Activated CD4-positive, alpha-beta T cell treated with anti-CD3 and anti-CD28 coated beads for 24 hours (primary cell): ENCODE measurements at regions not wholly inside any gene's neighbourhood (a gene's known extent, or its start where the extent isn't known, plus 50 kb on each side); places are given as distances from the start of the nearest gene placed in this dataset.

Source experiments
- DNase-seq, 2 donors: peaks; one replicate each; pipeline ENCODE4 v3.0.0-alpha.2; 2020; ENCODE audit warnings: low read depth in 2 of 2

DNA sequence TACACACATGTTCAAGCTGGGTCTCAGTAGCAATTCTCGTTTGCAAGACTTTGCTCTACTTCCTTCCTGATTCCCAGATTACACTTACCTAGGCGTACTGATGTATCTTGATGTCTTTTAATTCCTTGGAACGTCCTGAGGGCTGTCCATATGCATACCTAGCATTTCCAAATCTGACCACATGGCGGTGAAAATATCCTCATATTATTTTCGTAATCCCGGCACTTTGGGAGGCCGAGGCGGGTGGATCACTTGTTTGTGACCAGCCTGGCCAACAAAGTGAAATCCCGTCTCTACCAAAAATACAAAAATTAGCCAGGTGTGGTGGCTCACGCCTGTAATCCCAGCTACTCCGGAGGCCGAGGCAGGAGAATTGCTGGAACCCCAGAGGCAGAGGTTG, 1786.3 kb upstream of the TENM3 start:
- no peak for DNase-seq

DNA sequence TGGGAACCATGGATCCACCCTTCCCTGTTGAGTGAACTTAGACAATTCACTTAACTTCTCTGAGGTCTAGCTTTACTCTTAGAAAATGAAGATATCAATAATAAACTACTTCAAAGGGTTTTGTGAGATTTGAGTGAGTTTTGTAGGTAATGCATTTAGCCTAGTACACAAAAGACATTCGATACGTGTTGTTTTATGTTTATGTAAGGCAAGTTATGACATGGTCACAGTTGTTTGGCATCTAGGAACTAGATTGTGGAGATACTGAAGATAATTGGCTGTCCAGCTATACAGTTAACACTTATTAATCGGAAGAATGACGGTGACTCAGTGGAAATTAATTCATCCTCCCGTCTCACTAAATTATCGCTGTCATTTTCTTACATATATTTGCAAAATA, 1781.1 kb upstream of the TENM3 start:
- DNase-seq = no peak

DNA sequence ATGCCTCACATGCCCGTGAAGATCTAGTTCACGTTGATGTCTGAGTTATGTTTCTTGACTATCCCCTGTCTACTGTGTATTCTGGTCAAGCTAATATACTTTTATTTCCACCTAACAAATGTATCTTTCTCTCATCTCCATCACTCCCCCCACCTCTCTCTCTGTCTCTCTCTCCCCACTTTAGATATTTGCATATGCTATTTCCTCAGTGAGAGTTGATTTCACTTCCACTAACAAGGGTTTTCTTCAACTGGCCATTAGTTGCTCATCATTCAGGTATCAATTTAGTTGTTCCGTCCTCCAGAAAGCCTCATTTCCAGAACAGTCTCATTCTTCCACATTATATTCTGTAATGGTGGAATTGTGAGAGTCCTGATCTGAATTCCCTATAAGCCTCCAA, 1777.8 kb upstream of the TENM3 start:
- DNase-seq = no peak

DNA sequence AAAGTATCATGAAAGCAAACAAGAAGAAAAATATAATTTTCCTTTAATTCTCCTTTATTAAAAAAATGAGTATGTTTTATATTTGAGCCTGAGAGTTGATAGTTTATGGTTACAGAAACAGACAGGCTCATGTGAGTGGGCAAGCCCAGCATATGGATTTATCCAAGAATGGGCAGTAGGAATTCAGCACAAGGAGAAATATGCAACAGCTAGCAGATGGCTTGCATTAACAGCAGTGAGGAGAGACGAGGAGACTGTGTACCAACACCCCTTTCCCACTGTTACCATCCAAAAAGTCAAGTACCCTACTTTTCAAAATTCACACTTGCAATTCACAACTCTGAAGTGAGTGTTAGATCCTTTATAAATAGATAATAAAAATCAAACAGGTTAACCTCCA, 1760.2 kb upstream of the TENM3 start:
- no peak for DNase-seq

DNA sequence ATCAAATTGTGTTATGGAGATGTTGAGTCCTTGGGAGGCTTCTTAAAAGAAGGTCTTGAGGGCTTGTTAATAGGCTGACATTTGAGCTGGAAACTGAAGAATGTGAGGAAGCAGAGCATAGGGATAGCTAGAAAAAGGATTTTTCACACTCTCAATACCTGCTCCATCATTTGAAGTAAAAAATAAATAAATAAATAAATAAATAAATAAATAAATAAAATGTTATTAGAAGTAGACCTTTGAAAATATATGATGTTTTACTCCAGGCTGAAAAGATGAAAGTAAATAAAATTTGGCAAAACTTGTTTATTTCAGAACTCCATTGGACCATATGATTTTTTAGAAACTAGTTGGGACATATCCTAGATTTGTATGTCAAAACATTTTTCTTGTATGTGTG, 1757.8 kb upstream of the TENM3 start:
- DNase-seq = no peak

DNA sequence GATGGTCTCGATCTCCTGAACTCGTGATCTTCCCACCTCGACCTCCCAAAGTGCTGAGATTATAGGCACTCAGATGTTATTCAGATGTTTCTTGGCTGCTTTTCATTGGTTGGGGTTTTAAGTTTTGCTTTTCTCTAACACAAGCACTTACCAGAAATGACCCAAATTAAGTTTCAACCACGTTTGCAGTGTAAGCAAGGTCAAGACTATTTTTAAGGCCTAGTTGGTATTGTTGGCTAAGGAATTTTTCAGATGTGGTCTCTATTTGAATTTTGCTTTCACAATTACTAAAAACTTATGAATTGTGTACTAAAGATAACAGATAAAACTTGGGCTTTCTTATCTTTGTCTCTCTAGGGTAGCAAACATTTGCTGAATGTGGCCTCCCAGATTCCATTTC, 1756.9 kb upstream of the TENM3 start:
- no peak for DNase-seq

DNA sequence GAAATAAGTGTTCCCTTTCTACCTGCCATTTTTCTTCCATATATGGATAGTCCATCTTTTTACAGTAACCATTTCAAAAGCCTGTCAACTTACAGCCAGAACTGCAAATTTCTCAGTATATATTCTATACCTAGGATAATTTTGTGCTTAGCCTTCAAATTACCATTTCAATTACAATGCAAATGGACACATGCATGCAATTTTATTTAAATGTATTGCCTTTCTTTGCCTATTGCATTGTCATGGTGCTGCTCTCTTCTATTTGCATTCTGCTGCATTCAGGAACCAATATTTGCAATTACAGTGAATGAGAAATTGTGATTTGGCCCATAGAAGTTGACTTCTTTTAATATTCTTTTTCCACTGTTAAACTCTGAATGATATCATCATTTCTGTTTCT, 1753.4 kb upstream of the TENM3 start:
- DNase-seq = no peak

DNA sequence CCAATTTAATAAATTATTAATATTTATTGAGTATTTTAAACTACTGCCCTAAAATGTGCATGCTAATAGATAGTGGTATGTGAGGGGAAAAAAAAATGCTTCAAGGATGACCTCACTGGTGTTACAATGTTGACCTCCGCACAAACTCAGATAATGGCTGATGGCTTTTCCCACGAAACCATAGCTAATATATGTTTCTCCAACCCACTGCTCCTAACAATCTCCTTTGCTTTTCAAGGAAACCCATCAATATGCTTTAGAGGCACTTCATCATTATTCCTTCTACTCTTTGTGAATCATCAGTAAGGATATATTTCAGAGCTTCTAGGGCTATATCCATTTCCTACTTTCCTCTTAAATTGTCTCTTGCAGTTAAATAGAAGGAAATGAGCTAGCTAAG, 1752.0 kb upstream of the TENM3 start:
- DNase-seq = no peak

DNA sequence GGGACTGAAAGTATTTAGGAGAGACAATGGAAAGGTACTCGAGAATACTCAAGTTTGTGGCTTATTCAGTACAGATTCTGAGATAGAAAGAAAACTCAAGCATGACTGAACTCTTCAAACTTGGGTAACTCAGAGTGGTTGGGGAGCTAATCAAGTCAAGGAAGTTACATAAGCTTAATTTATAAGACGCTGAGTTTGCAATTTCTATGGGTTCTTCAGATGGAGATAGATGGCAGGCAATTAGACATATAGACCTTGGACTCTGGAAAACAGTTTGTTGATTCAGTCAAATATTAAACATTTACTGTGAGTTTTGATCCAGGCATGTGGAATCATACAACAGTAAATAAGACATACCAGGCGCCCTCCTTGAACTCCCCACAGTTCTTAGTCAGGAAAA, 1749.9 kb upstream of the TENM3 start:
- DNase-seq = no peak

DNA sequence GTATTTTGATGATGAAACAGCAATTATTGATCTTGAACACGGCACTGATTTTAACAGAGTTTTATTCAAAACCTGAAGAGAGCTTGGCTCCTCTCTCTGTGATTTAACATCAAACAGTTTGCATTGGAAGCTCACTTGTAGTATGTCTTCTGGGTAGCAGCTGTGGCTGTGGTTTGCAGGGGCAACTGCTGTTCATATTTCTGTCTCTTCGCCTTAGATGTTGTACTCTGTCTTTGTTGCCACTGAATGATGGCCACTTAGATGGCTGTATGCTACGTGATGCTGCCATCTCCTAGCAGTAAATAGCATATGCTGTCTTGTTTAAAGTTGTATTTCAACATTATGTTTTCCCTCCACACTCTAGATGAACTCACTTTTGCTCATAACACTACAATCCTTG, 1743.0 kb upstream of the TENM3 start:
- DNase-seq = no peak

DNA sequence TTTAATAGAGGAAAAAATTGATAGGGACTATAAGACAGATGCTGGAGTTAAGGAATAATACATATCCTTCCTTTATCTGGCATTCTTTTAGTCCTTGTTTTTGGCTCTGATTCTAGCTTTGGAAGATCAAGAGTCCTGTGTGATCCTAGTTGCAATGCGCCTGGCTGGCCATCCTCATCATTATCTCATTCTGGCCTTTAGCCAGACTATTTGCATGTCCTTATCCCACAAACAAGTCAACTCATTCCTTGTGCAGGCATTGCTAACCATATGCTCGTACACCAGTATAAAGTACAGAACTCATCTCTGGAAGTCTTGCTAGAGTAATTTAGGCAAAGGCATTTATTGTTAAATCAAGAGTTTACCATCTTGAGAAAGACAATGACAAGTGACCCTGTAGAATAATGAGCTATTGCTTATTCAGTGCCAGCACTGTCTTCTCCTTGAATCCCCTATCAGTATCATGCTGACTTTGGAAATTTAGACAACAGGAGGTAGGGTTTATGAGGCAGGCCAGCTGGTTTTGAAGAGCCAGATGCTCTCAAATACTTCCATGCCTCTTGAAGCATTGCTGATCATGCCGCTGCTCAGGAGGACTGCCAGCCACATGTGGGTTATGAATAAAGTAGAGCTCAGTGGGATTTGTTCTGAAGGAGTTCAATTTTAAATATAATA, 1730.3 kb upstream of the TENM3 start:
- DNase-seq = no peak

DNA sequence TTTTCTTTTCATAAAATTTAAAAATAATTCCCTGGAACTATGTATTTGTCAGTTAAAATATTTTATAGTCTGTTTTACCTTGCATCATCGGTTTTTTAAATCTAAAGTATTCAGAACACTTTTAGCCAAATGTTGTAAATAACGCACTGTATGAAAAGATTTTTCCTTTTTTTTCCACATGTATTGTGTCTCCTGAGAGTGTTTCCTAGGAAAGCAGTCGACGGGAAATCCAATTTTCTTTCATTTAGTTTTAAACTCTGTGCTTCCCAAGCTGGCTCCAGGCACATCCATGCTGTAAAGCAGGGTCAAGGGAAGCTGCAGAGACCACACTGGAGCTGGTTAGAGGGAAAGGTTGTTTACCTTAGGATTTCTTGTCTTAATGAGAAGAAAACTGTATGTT, 1724.3 kb upstream of the TENM3 start:
- no peak for DNase-seq

DNA sequence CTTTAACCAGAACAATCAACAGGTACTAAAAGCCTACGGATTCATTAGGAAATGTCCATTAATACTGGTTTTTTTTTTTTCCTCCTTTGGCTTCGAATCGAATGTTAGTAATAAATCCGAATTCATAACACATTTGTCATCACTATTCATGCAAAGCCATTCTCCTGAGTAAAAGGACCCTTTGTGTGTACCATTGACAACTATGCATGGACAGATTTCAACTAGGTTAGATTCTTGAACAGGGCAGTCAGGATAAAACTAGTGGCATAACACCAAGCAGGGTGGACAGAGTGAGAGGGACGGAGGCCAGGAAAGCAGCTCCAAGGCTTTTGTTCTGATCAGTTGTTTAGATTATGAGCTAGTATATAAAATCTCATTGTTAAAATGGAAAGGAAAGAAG, 1722.0 kb upstream of the TENM3 start:
- no peak for DNase-seq

DNA sequence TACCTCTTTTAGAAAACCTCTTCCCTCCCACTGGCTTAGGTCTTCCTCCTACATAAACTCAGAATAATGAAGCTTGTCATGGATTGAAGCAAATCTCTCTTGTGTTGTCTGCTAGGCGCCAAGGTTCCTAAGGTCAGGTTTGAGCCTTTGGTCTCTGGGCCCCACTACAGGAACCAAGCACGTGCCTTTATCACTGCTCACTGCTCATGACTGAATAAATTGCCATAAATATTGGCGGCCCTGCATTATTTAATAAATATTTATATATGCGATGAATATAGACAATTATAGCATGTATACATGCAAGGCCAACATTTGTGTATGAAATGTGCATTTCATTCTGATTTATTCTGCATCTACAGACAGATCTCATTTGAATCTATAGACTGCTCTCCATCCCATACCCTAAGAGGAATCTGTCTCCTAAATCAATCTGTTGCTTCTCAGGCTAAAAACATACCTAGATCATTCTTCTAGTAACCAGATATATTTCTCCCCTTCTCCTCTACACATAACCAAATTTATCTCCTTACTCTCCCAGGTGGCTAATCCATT, 1717.6 kb upstream of the TENM3 start:
- DNase-seq = no peak

DNA sequence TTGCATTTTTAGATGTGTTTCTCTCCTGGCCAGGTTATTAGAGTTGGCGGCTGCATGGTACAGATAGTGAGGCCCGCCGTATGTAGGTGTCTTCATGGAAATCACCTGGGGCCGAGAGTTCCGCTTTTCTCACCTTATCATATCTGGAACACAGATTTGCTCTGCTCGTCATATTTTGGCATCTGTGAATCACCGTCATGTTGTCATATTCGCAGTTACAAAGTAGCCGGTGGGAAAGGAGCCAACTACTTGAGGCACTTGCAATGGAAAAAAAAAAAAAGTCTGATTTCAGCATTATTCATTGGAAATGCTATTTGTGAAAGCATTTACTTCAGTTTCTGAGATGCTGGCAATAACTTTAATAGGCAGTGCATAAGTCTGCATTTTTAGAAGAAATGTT, 1715.2 kb upstream of the TENM3 start:
- DNase-seq = no peak

DNA sequence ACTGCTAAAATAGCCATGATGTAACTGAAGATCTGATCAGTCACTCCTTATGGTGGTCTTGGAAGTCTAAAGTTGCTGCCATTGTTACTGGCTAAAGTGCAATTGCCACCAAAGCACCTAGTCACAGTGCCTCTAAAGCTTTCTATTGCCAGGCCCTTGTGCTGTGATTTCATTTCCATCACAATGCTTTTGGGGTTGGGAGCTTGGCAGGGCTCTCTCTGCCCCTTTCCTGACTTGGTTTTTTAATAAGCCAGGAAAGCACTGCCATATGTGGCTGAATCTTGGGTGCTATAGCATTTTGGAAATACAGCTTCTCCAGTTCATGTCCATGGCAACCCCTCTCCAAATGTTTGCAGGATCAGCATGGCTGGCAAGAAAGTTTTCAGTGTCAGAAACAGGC, 1712.4 kb upstream of the TENM3 start:
- no peak for DNase-seq

DNA sequence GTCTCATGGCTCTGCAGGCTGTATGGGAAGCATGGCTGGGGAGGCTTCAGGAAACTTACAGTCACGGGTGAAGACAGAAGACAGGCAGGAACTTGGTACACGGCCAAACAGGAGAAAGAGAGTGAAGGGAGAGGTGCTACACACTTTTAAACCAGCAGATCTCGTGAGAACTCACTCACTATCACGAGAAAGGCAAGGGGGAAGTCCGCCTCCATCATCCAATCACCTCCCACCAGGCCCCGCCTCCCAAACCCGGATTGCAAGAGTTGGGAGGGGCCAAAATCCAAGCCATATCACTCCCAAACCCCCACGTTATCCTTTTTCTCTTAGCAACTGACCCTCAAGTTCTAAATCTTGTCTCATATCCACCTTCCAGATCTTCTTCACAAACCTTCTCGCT, 1710.5 kb upstream of the TENM3 start:
- DNase-seq = no peak

DNA sequence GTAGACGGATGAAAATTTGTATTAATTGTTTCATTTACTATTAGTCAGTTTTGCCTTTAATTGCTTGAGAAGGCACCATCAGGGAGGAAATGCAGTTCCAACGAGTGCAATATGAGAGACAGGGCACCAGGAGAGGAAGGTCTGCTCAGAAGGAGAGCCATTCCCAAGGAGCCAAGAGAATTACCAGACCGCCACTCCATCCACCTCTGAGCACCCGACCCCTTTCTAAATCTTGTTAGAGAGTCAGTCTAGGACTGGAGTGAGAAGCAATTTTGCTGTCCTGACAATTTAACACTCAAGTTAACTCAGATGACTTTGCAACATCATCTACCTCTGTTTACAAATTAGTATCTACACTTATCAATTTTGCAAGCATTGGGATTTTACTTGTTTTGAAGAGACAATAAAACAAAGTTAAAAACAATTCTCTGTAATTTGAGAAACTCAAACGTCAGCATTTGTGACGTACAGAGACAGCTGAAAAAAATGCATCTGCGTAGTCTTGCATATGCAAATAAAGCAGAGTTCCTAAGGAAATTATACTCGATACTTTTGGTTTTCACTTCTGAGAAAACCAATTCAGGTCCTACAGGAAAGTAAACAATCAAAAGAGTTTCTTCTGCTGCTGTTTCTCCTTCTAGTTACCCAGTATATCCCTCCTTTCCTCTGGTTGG, 1704.7 kb upstream of the TENM3 start:
- no peak for DNase-seq

DNA sequence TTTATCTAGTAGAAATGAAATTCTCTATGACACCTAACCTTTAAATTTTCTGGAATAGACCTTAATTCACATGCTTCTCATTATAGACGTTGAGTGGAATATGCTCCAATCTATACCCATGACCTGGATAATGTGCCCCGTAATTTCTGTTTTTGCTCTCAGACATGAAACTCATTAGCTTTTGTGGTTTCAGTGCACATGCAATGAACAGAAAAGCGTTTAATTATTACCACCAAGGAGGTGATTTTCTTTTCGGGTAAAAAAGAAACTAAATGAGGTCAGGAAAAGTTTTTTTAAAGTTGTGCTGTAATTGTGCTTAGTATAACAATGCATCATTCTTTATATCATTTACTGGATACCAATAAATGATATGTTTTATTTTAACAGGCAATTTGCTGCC, 1703.9 kb upstream of the TENM3 start:
- no peak for DNase-seq

DNA sequence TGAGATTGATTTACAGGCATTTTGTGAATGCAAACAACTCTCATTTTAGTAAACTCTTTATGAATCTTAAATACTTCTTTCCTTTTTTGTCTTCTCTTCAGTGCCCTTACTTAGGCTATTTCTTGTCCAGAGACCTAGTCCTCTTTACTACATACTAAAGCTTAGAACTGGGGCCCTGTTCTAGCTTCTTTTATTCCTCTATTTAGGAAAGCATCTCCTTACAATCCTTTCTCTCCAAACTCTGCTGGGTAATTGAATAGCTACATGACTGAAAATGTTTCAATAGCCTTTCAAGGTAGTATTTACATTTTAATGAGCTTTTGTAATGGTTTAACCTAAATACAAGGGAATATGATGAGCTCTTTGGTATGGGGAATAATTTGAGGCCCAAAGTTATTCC, 1701.5 kb upstream of the TENM3 start:
- no peak for DNase-seq

DNA sequence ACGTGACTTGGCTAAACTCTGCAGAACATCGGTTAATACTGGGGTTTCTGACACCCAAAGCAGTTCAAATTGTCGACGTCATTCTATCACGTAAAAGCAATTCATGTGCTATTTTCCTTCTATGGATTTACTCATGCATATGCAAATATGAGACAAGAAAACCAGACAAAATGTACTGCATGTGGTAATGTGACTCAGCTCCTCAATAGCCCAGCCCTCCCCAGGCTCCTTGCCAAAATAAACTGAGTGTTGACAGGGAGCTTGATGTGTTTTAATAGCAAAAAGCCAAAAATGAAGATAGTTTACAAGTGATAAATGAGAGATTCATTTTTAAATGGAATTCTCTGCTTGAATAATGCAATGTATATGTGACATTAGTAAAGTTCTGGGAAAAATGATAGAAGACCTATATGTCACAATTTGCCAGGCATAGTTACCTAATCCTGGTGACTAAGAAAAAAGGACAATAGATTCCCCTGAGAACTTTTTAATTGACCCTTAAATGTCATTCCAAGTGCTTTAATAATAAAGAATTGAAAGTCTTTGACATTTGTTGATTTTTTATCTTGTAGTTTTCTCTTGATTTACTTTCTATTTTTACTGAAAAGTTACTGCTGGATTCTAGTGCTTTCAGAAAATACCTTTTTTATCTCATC, 1700.6 kb upstream of the TENM3 start:
- DNase-seq = no peak

DNA sequence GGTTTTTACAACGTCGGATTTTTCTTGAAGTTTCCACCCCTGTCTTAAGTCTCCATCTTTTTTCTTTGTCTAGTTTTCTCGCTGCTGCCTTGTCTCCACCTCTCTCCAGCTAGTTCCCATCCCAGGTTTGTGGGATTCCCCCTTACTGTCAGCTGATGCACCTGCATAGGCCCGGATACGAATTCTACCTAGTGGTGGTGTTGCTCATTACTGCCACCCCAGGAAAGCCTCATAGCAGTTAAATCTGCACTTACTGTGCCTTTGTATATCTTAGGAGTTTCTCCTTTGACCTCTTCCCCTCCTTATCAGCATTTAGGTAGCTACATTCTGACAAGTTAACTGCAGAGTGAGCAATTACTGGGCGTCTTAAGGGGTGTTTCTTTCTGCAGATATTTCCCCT, 1693.1 kb upstream of the TENM3 start:
- DNase-seq = no peak

DNA sequence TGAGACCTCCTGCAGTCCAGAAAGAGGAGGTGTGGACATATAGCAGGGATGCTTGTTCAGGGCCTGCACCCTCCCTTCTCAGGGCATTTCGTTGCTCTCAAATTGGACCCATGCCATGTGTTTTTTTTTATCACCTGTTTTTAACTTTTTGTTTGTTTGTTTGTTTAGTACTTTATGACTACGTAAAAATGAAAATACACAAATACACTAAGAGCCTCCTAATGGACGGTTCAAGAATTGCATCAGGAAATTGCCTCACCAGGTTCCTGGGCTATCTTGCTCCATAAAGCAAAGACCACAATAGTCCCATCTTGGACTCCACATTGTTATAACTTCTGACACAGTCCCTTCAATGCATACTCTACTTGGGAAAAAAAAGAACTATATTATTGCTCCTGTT, 1685.9 kb upstream of the TENM3 start:
- DNase-seq = no peak
